B cell (primary cell): ENCODE measurements at regions not wholly inside any gene's neighbourhood (a gene's known extent, or its start where the extent isn't known, plus 50 kb on each side); places are given as distances from the start of the nearest gene placed in this dataset.

Experiments used
- CTCF ChIP-seq: fragments of 200-600 bp; IDR thresholded peaks from one replicate; pipeline ENCODE4 v1.8.0; 2022; ENCODE audit warnings: antibody characterized with exemption, mild to moderate bottlenecking
- EZH2 ChIP-seq: IDR thresholded peaks from 2 replicates; pipeline ENCODE4 v1.6.1; 2012; ENCODE audit warnings: borderline replicate concordance, low read depth, mild to moderate bottlenecking, moderate library complexity, low read length; ENCODE audit not compliant: insufficient read depth, poor library complexity, severe bottlenecking

GRCh38 chr7:405489-406211 lies 114.0 kb downstream of the PDGFA start:
- no peak for TF ChIP-seq CTCF
- no peak for TF ChIP-seq EZH2
